ENCODE measurements at regions not wholly inside any gene's neighbourhood (a gene's known extent, or its start where the extent isn't known, plus 50 kb on each side); places are given as distances from the start of the nearest gene placed in this dataset.

GRCh38 chr1:68294367-68295066, 62.2 kb upstream of the WLS start:
- DNase-seq (no peak), ATAC-seq (no peak)
- 94 to 95% (median 94%) methylated on average over 16 of the region's 16 CpGs for WGBS, 4 donors
- H3K4me1 ChIP-seq: peaks cover 0 to 29% (median 22%) of the 10 kb centered on the region in 12 donors
- intact Hi-C loops (cut with DNase I): loop anchor here in 3 of 10 donors (5.0 to 10.0 kb wide), 2 partner anchors 60 to 62 kb away; partner anchors contain the start of gene WLS (in 3 of the 3)
- H3K36me3 ChIP-seq: no peaks in the 10 kb centered on the region
- no peak for TF ChIP-seq POLR2A (IDR thresholded peaks at IDR 0.05)
- no peak for TF ChIP-seq CTCF (IDR thresholded peaks at IDR 0.05)
- no peaks in the 10 kb centered on the region for H3K27me3 ChIP-seq
- no peak overlapping the region for H3K4me3 ChIP-seq
- no peaks in the 10 kb centered on the region for H3K9me3 ChIP-seq
- peak overlapping the region in 1 of 12 donors; percentile 55 for H3K27ac ChIP-seq

GRCh38 chr1:68293609-68294366, 61.5 kb upstream of the WLS start:
- peak; percentile 76 to 93 (median 88) for ATAC-seq
- intact Hi-C loops (cut with DNase I): loop anchor here in 3 of 10 donors (5.0 to 10.0 kb wide), 2 partner anchors 59 to 61 kb away; partner anchors contain the start of gene WLS (in 3 of the 3)
- peak in 4 of 5 donors; percentile 31 to 54 (median 46) for DNase-seq
- H3K4me1 ChIP-seq: peaks cover 0 to 29% (median 22%) of the 10 kb centered on the region in 12 donors
- H3K36me3 ChIP-seq: no peaks in the 10 kb centered on the region
- H3K27me3 ChIP-seq: no peaks in the 10 kb centered on the region
- H3K4me3 ChIP-seq: no peak overlapping the region
- H3K9me3 ChIP-seq: no peaks in the 10 kb centered on the region
- H3K27ac ChIP-seq: peak overlapping the region in 4 of 12 donors; percentile 14 to 55 (median 34)
- TF ChIP-seq CTCF (IDR thresholded peaks at IDR 0.05) (no peak), POLR2A (IDR thresholded peaks at IDR 0.05) (no peak)
- WGBS, 4 donors: 39 to 44% (median 42%) methylated on average over 18 to 19 of the region's 19 CpGs

GRCh38 chr1:68293122-68293521, 60.8 kb upstream of the WLS start:
- 41 to 44% (median 42%) methylated on average over 5 of the region's 5 CpGs for WGBS, 4 donors
- ATAC-seq: peak; percentile 11 to 34 (median 22)

More at GRCh38 chr1:68293122-68293521, 60.8 kb upstream of the WLS start:
- no peak for DNase-seq
- Histone ChIP-seq H3K36me3 (no peaks in the 10 kb centered on the region), H3K4me1 (peaks cover 0 to 29% (median 22%) of the 10 kb centered on the region in 12 donors), H3K27ac (peak overlapping the region in 2 of 12 donors; percentile 29 to 38), H3K4me3 (no peak overlapping the region), H3K27me3 (no peaks in the 10 kb centered on the region), H3K9me3 (no peaks in the 10 kb centered on the region)
- intact Hi-C loops (cut with DNase I): loop anchor here in 3 of 10 donors (5.0 to 10.0 kb wide), 2 partner anchors 58 to 61 kb away; partner anchors contain the start of gene WLS (in 3 of the 3)
- TF ChIP-seq CTCF (IDR thresholded peaks at IDR 0.05) (no peak), POLR2A (IDR thresholded peaks at IDR 0.05) (no peak)
